Peyer's patch (tissue), 4 donors: ENCODE measurements at regions not wholly inside any gene's neighbourhood (a gene's known extent, or its start where the extent isn't known, plus 50 kb on each side); places are given as distances from the start of the nearest gene placed in this dataset.

ENCODE experiments used
- DNase-seq, 3 donors: peaks; one replicate each; pipeline ENCODE4 v3.0.0-alpha.2; 2017 to 2019
- H3K27ac ChIP-seq, 4 donors: fragments of 200-600 bp; sonication (generic); one replicate each; pipeline ENCODE4 v1.5.1; 2016 to 2019
- H3K27me3 ChIP-seq, 2 donors: fragments of 200-600 bp; sonication (generic); one replicate each; pipeline ENCODE4 v1.5.1; 2019
- H3K36me3 ChIP-seq, 3 donors: fragments of 200-600 bp; sonication (generic); one replicate each; pipeline ENCODE4 v1.5.1; 2016 to 2019
- H3K4me1 ChIP-seq, 4 donors: fragments of 200-600 bp; sonication (generic); one replicate each; pipeline ENCODE4 v1.5.1; 2016 to 2019
- H3K4me3 ChIP-seq, 4 donors: fragments of 200-600 bp; sonication (generic); 1 replicate in 3 of 4; 2 replicates in 1 of 4; pipeline ENCODE4 v1.5.1; 2016 to 2019; ENCODE audit warnings: mild to moderate bottlenecking in 1 of 4
- H3K9me3 ChIP-seq, 4 donors: fragments of 200-600 bp; sonication (generic); one replicate each; pipeline ENCODE4 v1.5.1; 2016 to 2019; ENCODE audit warnings: mild to moderate bottlenecking in 1 of 4
- CTCF ChIP-seq, 6 experiments: fragments of 450-650 bp in 4 of 6; fragments of 200-600 bp in 2 of 6; sonication (generic) in 1 of 6; IDR thresholded peaks; one replicate each; pipeline ENCODE4 v1.5.1; 2017 to 2019; ENCODE audit warnings: antibody characterized with exemption in 6 of 6, mild to moderate bottlenecking in 3 of 6, moderate library complexity in 1 of 6
- POLR2A ChIP-seq, 2 donors: fragments of 450-650 bp; IDR thresholded peaks; one replicate each; pipeline ENCODE4 v1.5.1; 2017; ENCODE audit warnings: antibody characterized with exemption in 2 of 2, mild to moderate bottlenecking in 2 of 2, moderate library complexity in 2 of 2

GRCh38 chr12:118467641-118468305 is 91.4 kb downstream of the SUDS3 start:
- Histone ChIP-seq H3K27me3 (no peaks in the 10 kb centered on the region), H3K4me3 (no peak overlapping the region), H3K4me1 (no peaks in the 10 kb centered on the region), H3K36me3 (no peaks in the 10 kb centered on the region), H3K9me3 (no peaks in the 10 kb centered on the region), H3K27ac (no peak overlapping the region)
- TF ChIP-seq POLR2A (IDR thresholded peaks at IDR 0.05) (no peak), CTCF (IDR thresholded peaks at IDR 0.05) (no peak)
- DNase-seq = no peak

GRCh38 chr12:118472940-118473339 is 96.6 kb downstream of the SUDS3 start:
- no peak overlapping the region for H3K4me3 ChIP-seq
- H3K9me3 ChIP-seq = no peaks in the 10 kb centered on the region
- no peaks in the 10 kb centered on the region for H3K36me3 ChIP-seq
- no peak for DNase-seq
- H3K27ac ChIP-seq = no peak overlapping the region
- H3K4me1 ChIP-seq = no peaks in the 10 kb centered on the region
- TF ChIP-seq CTCF (IDR thresholded peaks at IDR 0.05) = no peak
- TF ChIP-seq POLR2A (IDR thresholded peaks at IDR 0.05) = no peak
- H3K27me3 ChIP-seq = no peaks in the 10 kb centered on the region

GRCh38 chr12:118480235-118480634 is 103.9 kb downstream of the SUDS3 start:
- TF ChIP-seq CTCF (IDR thresholded peaks at IDR 0.05) (no peak), POLR2A (IDR thresholded peaks at IDR 0.05) (no peak)
- H3K4me1 ChIP-seq = no peaks in the 10 kb centered on the region
- DNase-seq = no peak

GRCh38 chr12:118488034-118488433 is 111.7 kb downstream of the SUDS3 start:
- no peaks in the 10 kb centered on the region for H3K9me3 ChIP-seq
- H3K27ac ChIP-seq = no peak overlapping the region
- H3K4me1 ChIP-seq = no peaks in the 10 kb centered on the region
- no peak overlapping the region for H3K4me3 ChIP-seq
- TF ChIP-seq CTCF (IDR thresholded peaks at IDR 0.05) (no peak), POLR2A (IDR thresholded peaks at IDR 0.05) (no peak)
- DNase-seq = no peak
- H3K27me3 ChIP-seq = no peaks in the 10 kb centered on the region
- no peaks in the 10 kb centered on the region for H3K36me3 ChIP-seq

More at GRCh38 chr12:118480235-118480634, 103.9 kb downstream of the SUDS3 start:
- no peaks in the 10 kb centered on the region for H3K36me3 ChIP-seq
- H3K27ac ChIP-seq = no peak overlapping the region
- no peaks in the 10 kb centered on the region for H3K9me3 ChIP-seq
- no peaks in the 10 kb centered on the region for H3K27me3 ChIP-seq
- no peak overlapping the region for H3K4me3 ChIP-seq

GRCh38 chr12:118493962-118494361 is 117.6 kb downstream of the SUDS3 start:
- H3K4me3 ChIP-seq = no peak overlapping the region
- no peaks in the 10 kb centered on the region for H3K9me3 ChIP-seq
- no peaks in the 10 kb centered on the region for H3K27me3 ChIP-seq
- no peak overlapping the region for H3K27ac ChIP-seq
- no peaks in the 10 kb centered on the region for H3K4me1 ChIP-seq
- TF ChIP-seq CTCF (IDR thresholded peaks at IDR 0.05) (no peak), POLR2A (IDR thresholded peaks at IDR 0.05) (no peak)
- no peak for DNase-seq
- H3K36me3 ChIP-seq = no peaks in the 10 kb centered on the region

- Histone ChIP-seq H3K9me3 (no peaks in the 10 kb centered on the region), H3K27me3 (no peaks in the 10 kb centered on the region), H3K4me1 (no peaks in the 10 kb centered on the region), H3K36me3 (no peaks in the 10 kb centered on the region), H3K4me3 (no peak overlapping the region), H3K27ac (no peak overlapping the region)
- no peak for DNase-seq
- no peak for TF ChIP-seq CTCF (IDR thresholded peaks at IDR 0.05)
- TF ChIP-seq POLR2A (IDR thresholded peaks at IDR 0.05) = no peak
Observed at GRCh38 chr12:118494776-118495175, 118.4 kb downstream of the SUDS3 start.
